Activated T-cell treated with anti-CD3 and anti-CD28 coated beads, Interleukin-2, amount 50 U/mL, for 72 hours (primary cell): ENCODE measurements at regions not wholly inside any gene's neighbourhood (a gene's known extent, or its start where the extent isn't known, plus 50 kb on each side); places are given as distances from the start of the nearest gene placed in this dataset.
A peak's percentile ranks its signal among the peaks of the same experiment; 100 is the strongest.

Experiments
- ATAC-seq, 2 donors: fragments of 150-1000 bp; cut with Tn5 transposase; replicated peaks in 1 of 2; 2 replicates each; pipeline ENCODE4 v1.10.0; 2021; ENCODE audit warnings: moderate library complexity in 2 of 2, mild to moderate bottlenecking in 1 of 2
- DNase-seq, 2 donors: peaks; one replicate each; pipeline ENCODE4 v3.0.0; 2021 to 2022; ENCODE audit warnings: mixed read lengths in 1 of 2
- H3K27ac Mint-ChIP-seq: one replicate; pipeline ENCODE4 v1.8.0; 2022; ENCODE audit warnings: mild to moderate bottlenecking, moderate library complexity, mixed read lengths
- H3K27me3 Mint-ChIP-seq: one replicate; pipeline ENCODE4 v1.8.0; 2022; ENCODE audit warnings: low read depth, mixed read lengths
- H3K36me3 Mint-ChIP-seq, 2 donors: one replicate each; pipeline ENCODE4 v1.8.0; 2022; ENCODE audit warnings: mixed read lengths in 2 of 2, mild to moderate bottlenecking in 1 of 2; ENCODE audit not compliant: insufficient read depth in 2 of 2
- H3K4me1 Mint-ChIP-seq: one replicate; pipeline ENCODE4 v1.8.0; 2022; ENCODE audit warnings: low read depth, mixed read lengths
- H3K4me3 Mint-ChIP-seq, 2 donors: one replicate each; pipeline ENCODE4 v1.8.0; 2022; ENCODE audit warnings: mild to moderate bottlenecking in 2 of 2, mixed read lengths in 2 of 2, moderate library complexity in 2 of 2
- H3K9me3 Mint-ChIP-seq, 2 donors: one replicate each; pipeline ENCODE4 v1.8.0; 2022; ENCODE audit warnings: mixed read lengths in 2 of 2

DNA sequence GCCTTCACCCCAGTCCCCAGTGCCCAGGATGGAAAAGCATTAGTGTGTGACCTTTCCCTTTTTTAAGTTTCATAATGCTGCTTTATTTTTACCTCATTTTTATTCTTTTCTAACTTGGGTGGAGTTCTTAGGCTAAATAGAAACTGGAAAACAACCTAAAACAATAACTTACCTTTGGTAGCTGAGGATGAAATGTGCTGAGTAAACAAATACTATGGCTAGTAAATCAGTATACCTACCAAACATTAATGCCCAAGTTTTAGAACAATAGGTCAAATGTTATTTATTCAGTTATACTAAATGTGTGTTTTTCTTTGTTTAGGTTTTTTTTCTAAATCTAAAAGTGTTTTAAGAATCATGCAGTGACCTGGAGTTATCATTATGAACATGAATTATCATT, 226.6 kb upstream of the G2E3 start:
- DNase-seq (no peak), ATAC-seq (no peak)
- H3K27ac Mint-ChIP-seq = no peak overlapping the region
- peaks cover 19% of the 10 kb centered on the region for H3K4me1 Mint-ChIP-seq
- H3K36me3 Mint-ChIP-seq = peaks cover 1 to 4% of the 10 kb centered on the region in 2 donors
- H3K27me3 Mint-ChIP-seq = peaks cover 33% of the 10 kb centered on the region
- peaks cover 1 to 5% of the 10 kb centered on the region in 2 donors for H3K9me3 Mint-ChIP-seq
- no peak overlapping the region for H3K4me3 Mint-ChIP-seq

DNA sequence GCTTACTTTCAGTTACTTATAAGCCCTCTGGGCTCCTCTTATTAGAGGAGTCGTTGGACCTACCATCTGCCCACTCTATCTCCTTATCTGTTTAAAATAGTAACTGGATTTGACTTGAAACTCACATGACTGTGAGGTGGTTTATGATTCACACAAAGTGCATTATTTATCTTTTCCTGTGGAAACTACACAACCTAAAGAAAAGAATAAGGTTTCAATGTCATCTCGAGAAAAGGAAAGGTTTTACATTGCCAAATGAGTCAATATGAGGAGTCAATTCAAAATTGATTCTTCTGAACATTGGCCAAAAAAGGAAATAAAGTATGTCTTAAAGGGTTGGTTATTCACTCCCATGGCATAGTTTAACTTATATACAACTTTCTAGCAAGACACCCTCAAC, 225.0 kb upstream of the G2E3 start:
- H3K36me3 Mint-ChIP-seq = peaks cover 1 to 4% of the 10 kb centered on the region in 2 donors
- peaks cover 27% of the 10 kb centered on the region for H3K27me3 Mint-ChIP-seq
- peak overlapping the region; percentile 33 for H3K27ac Mint-ChIP-seq
- peaks cover 19% of the 10 kb centered on the region for H3K4me1 Mint-ChIP-seq
- peaks cover 0 to 5% of the 10 kb centered on the region in 2 donors for H3K9me3 Mint-ChIP-seq
- peak overlapping the region in 1 of 2 donors; percentile 22 for H3K4me3 Mint-ChIP-seq
- DNase-seq (no peak), ATAC-seq (peak; percentile 84 to 89)

GRCh38 chr14:30337456-30337855, 221.5 kb upstream of the G2E3 start:
- no peak overlapping the region for H3K4me3 Mint-ChIP-seq
- peaks cover 19% of the 10 kb centered on the region for H3K4me1 Mint-ChIP-seq
- ATAC-seq = no peak
- peaks cover 0 to 4% of the 10 kb centered on the region in 2 donors for H3K36me3 Mint-ChIP-seq
- H3K27me3 Mint-ChIP-seq = peaks cover 7% of the 10 kb centered on the region
- H3K27ac Mint-ChIP-seq = no peak overlapping the region
- H3K9me3 Mint-ChIP-seq = peaks cover 0 to 2% of the 10 kb centered on the region in 2 donors
- DNase-seq = no peak

DNA sequence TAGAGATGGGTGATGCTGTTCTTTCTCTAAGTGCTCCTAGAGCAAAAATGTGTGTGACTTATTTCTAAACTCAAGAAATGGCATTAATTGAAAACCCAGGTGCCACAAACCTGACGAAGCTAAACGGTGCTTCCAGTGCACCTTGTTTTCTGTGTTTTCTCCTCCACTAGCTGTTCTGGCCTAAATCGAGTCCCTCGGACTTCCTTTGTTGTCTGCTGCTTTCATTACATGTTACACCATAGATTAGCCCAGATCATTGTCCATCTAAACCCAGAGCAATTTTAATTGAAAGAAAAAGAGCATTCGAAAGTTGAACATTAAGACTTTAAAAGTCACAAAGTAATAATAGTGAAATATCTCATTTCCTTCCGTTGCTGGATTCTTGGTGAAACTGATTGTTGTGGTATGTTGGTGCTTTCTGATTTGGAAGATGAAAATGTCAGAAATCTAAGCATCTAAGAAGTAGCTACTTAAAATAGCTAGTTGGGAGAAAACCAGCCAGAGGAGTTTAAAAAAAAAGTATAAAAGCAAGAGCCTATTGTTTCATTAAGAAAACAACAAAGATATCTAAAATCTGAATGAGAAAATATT, 219.6 kb upstream of the G2E3 start:
- peak overlapping the region in 1 of 2 donors; percentile 43 for H3K4me3 Mint-ChIP-seq

DNA sequence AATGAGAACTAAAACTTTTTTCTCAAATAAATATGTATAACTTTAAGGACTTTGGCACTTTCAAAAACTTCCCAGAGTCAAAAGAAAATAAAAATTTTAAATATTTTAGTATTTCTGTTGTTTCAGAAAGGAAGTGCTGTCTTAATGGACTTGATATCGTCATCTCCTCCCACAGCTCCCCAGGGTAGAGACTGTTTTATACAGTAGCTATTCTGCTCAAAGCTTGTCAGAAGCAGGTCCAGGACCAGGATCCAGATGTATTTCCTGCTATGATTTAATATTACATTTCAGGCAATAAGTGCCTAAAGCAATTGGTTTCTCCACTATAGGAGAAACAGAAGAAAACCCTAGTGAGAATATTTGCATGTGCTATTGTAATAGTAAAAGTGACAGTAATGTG, 218.5 kb upstream of the G2E3 start:
- no peak overlapping the region for H3K4me3 Mint-ChIP-seq
- no peaks in the 10 kb centered on the region for H3K36me3 Mint-ChIP-seq
- H3K4me1 Mint-ChIP-seq = peaks cover 4% of the 10 kb centered on the region
- H3K9me3 Mint-ChIP-seq = no peaks in the 10 kb centered on the region
- DNase-seq (no peak), ATAC-seq (no peak)
- peaks cover 13% of the 10 kb centered on the region for H3K27me3 Mint-ChIP-seq
- H3K27ac Mint-ChIP-seq = no peak overlapping the region

More for the DNA sequence above, 219.6 kb upstream of the G2E3 start:
- H3K27me3 Mint-ChIP-seq = peaks cover 6% of the 10 kb centered on the region
- H3K27ac Mint-ChIP-seq = peak overlapping the region; percentile 6
- H3K4me1 Mint-ChIP-seq = peaks cover 10% of the 10 kb centered on the region
- no peak for DNase-seq
- ATAC-seq = no peak
- H3K36me3 Mint-ChIP-seq = no peaks in the 10 kb centered on the region
- no peaks in the 10 kb centered on the region for H3K9me3 Mint-ChIP-seq

- Mint-ChIP-seq H3K9me3 (no peaks in the 10 kb centered on the region), H3K4me3 (no peak overlapping the region), H3K27ac (no peak overlapping the region), H3K36me3 (no peaks in the 10 kb centered on the region), H3K4me1 (no peaks in the 10 kb centered on the region), H3K27me3 (peaks cover 15% of the 10 kb centered on the region)
- DNase-seq (no peak), ATAC-seq (no peak)
These were observed 213.4 kb upstream of the G2E3 start for GRCh38 chr14:30345511-30345910.

- Mint-ChIP-seq H3K27ac (no peak overlapping the region), H3K36me3 (no peaks in the 10 kb centered on the region), H3K9me3 (no peaks in the 10 kb centered on the region), H3K4me1 (no peaks in the 10 kb centered on the region), H3K4me3 (no peak overlapping the region), H3K27me3 (peaks cover 15% of the 10 kb centered on the region)
- no peak for ATAC-seq
- DNase-seq = no peak
These were observed 210.5 kb upstream of the G2E3 start for GRCh38 chr14:30348445-30348844.

DNA sequence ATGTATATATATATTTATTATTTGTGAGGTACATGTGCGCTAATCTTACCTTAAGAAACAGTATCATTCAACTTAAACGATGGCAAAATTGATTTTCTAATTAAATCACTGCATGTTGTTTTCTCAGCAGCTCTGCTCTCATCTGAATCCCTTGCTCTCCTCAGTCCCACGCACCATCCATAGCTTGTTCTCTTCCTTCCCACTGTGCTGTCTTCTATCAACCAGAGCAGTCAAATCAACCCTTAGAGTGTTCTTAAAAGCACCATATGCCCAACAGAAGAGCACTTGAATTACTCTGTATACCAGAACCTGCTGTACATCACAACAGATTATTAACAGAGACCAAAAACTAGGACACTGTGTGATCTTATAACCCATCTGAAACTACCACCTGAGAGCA, 209.4 kb upstream of the G2E3 start:
- no peak overlapping the region for H3K4me3 Mint-ChIP-seq
- no peak overlapping the region for H3K27ac Mint-ChIP-seq
- H3K9me3 Mint-ChIP-seq = no peaks in the 10 kb centered on the region
- ATAC-seq = no peak
- H3K27me3 Mint-ChIP-seq = peaks cover 12% of the 10 kb centered on the region
- no peak for DNase-seq
- H3K36me3 Mint-ChIP-seq = no peaks in the 10 kb centered on the region
- H3K4me1 Mint-ChIP-seq = peaks cover 2% of the 10 kb centered on the region

DNA sequence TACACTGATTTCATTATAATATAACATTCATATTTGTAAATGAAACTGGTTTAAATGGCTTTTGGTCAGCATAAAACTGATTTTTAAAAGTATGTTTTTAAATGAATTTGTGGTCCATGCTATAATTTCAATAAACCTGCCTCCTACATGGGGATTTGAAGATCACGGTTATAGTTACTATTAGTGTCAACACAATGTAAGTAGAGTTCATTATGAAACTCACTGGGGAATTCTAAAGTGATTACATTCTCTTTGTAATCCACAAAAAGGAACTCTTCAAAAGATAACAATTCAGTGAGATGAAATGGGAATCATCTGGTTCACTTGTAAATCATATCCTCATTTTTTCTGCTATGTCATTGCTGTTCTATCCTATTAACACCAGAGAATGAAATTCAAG, 204.5 kb upstream of the G2E3 start:
- H3K4me3 Mint-ChIP-seq = peak overlapping the region; percentile 18 to 70
- ATAC-seq (peak in 1 of 2 donors; percentile 13), DNase-seq (no peak)
- H3K4me1 Mint-ChIP-seq = peaks cover 18% of the 10 kb centered on the region
- no peaks in the 10 kb centered on the region for H3K27me3 Mint-ChIP-seq
- no peaks in the 10 kb centered on the region for H3K9me3 Mint-ChIP-seq
- H3K36me3 Mint-ChIP-seq = peaks cover 0 to 1% of the 10 kb centered on the region in 2 donors
- H3K27ac Mint-ChIP-seq = peak overlapping the region; percentile 19

GRCh38 chr14:30355431-30355913, 203.5 kb upstream of the G2E3 start:
- ATAC-seq (peak; percentile 94 to 95), DNase-seq (peak; percentile 29 to 34)
- peaks cover 0 to 5% of the 10 kb centered on the region in 2 donors for H3K36me3 Mint-ChIP-seq
- H3K4me3 Mint-ChIP-seq = peak overlapping the region; percentile 8 to 70
- H3K9me3 Mint-ChIP-seq = peaks cover 2 to 3% of the 10 kb centered on the region in 2 donors
- peaks cover 18% of the 10 kb centered on the region for H3K4me1 Mint-ChIP-seq
- H3K27ac Mint-ChIP-seq = peak overlapping the region; percentile 83
- no peaks in the 10 kb centered on the region for H3K27me3 Mint-ChIP-seq

- DNase-seq (no peak), ATAC-seq (no peak)
- Mint-ChIP-seq H3K27me3 (no peaks in the 10 kb centered on the region), H3K27ac (no peak overlapping the region), H3K36me3 (peaks cover 0 to 5% of the 10 kb centered on the region in 2 donors), H3K9me3 (peaks cover 2 to 3% of the 10 kb centered on the region in 2 donors), H3K4me3 (peak overlapping the region in 1 of 2 donors; percentile 42), H3K4me1 (peaks cover 18% of the 10 kb centered on the region)
These were observed 202.3 kb upstream of the G2E3 start for GRCh38 chr14:30356438-30357202.

DNA sequence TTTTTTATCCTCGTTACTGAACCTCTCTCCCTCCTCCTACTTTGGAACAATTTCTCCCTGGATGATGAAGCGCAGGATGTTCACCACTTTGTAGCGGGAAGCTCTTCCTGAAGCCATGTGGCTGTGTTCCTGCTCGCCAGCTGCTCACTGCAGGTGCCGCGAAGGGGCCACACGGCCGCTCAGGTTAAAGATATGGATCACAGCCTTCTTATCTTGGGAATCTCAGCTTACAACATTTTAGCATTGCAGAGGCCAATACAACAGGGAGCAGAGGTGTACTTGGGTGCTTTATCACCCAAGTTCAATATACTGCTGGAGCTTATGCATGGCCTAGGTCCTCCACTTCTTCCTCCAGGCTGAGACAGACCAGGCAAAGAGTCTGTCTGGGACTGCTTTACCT, 201.2 kb upstream of the G2E3 start:
- ATAC-seq (no peak), DNase-seq (no peak)
- H3K36me3 Mint-ChIP-seq = peaks cover 0 to 5% of the 10 kb centered on the region in 2 donors
- no peak overlapping the region for H3K4me3 Mint-ChIP-seq
- peaks cover 2 to 3% of the 10 kb centered on the region in 2 donors for H3K9me3 Mint-ChIP-seq
- peaks cover 18% of the 10 kb centered on the region for H3K4me1 Mint-ChIP-seq
- H3K27ac Mint-ChIP-seq = no peak overlapping the region
- no peaks in the 10 kb centered on the region for H3K27me3 Mint-ChIP-seq

GRCh38 chr14:30362369-30363218, 196.4 kb upstream of the G2E3 start:
- no peaks in the 10 kb centered on the region for H3K27me3 Mint-ChIP-seq
- no peak overlapping the region for H3K4me3 Mint-ChIP-seq
- no peaks in the 10 kb centered on the region for H3K4me1 Mint-ChIP-seq
- peaks cover 2 to 3% of the 10 kb centered on the region in 2 donors for H3K9me3 Mint-ChIP-seq
- H3K27ac Mint-ChIP-seq = no peak overlapping the region
- no peak for DNase-seq
- H3K36me3 Mint-ChIP-seq = peaks cover 0 to 8% of the 10 kb centered on the region in 2 donors
- ATAC-seq = no peak
